Testis (tissue), 2 donors: ENCODE measurements at regions not wholly inside any gene's neighbourhood (a gene's known extent, or its start where the extent isn't known, plus 50 kb on each side); places are given as distances from the start of the nearest gene placed in this dataset.

ENCODE experiments used
- POLR2A ChIP-seq: fragments of 450-650 bp; IDR thresholded peaks from one replicate; pipeline ENCODE4 v1.6.1; 2017; ENCODE audit warnings: antibody characterized with exemption, mild to moderate bottlenecking, moderate library complexity
- TF ChIP-seq, protein P1 (sequence below), 3 experiments: fragments of 450-650 bp in 2 of 3; fragments of 200-600 bp in 1 of 3; sonication (generic) in 1 of 3; IDR thresholded peaks; one replicate each; pipeline ENCODE4 v1.5.1; 2016 to 2019; ENCODE audit warnings: antibody characterized with exemption in 3 of 3, mild to moderate bottlenecking in 2 of 3, moderate library complexity in 1 of 3

DNA sequence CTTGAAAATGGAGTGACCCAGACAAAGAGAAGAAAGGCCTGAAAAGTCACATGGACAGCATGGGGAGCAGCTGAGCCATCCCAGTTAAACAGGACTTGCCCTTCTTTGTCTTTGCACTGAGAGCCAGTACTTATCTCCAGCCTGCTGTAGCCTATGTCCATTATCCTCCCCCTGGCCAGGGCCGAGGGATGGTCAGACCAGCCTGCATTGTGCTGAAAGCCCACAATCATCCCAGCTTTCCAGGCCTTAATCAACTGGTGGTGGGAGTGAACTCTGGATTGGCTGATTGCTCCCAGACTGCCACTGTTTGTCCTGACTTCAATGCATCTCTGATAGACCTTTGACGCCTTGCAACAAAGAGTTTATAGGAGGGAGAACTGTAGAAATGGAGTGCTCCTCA, 453.1 kb downstream of the EPHA5 start:
- TF ChIP-seq, protein P1, sequence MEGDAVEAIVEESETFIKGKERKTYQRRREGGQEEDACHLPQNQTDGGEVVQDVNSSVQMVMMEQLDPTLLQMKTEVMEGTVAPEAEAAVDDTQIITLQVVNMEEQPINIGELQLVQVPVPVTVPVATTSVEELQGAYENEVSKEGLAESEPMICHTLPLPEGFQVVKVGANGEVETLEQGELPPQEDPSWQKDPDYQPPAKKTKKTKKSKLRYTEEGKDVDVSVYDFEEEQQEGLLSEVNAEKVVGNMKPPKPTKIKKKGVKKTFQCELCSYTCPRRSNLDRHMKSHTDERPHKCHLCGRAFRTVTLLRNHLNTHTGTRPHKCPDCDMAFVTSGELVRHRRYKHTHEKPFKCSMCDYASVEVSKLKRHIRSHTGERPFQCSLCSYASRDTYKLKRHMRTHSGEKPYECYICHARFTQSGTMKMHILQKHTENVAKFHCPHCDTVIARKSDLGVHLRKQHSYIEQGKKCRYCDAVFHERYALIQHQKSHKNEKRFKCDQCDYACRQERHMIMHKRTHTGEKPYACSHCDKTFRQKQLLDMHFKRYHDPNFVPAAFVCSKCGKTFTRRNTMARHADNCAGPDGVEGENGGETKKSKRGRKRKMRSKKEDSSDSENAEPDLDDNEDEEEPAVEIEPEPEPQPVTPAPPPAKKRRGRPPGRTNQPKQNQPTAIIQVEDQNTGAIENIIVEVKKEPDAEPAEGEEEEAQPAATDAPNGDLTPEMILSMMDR (IDR thresholded peaks at IDR 0.05), result no peak
- TF ChIP-seq POLR2A, result no peak
